ENCODE measurements at regions not wholly inside any gene's neighbourhood (a gene's known extent, or its start where the extent isn't known, plus 50 kb on each side); places are given as distances from the start of the nearest gene placed in this dataset.

- POLR2A ChIA-PET = no interaction called here
- CTCF ChIA-PET = no interaction called here
- H3K4me3 Mint-ChIP-seq = no peak overlapping the region
- TF ChIP-seq CTCF (IDR thresholded peaks at IDR 0.05) = no peak
- intact Hi-C loops (cut with micrococcal nuclease) = no loop called here
- no peaks in the 10 kb centered on the region for H3K36me3 Mint-ChIP-seq (ENCODE audit: low read depth)
- no peaks in the 10 kb centered on the region for H3K9me3 Mint-ChIP-seq
- DNase-seq (no peak), ATAC-seq (ENCODE audit: low read depth) (no peak)
- no peak overlapping the region for H3K27ac Mint-ChIP-seq
- H3K27me3 Mint-ChIP-seq = peaks cover 6% of the 10 kb centered on the region
- no peaks in the 10 kb centered on the region for H3K4me1 Mint-ChIP-seq
Measured at GRCh38 chr6:144867761-144868160, 582.6 kb downstream of the UTRN start.

GRCh38 chr6:144870782-144871181 lies 585.6 kb downstream of the UTRN start:
- intact Hi-C loops (cut with micrococcal nuclease) = no loop called here
- ChIA-PET CTCF (no interaction called here), POLR2A (no interaction called here)
- Mint-ChIP-seq H3K27me3 (peaks cover 8% of the 10 kb centered on the region), H3K36me3 (ENCODE audit: low read depth) (no peaks in the 10 kb centered on the region), H3K4me3 (no peak overlapping the region), H3K27ac (no peak overlapping the region), H3K4me1 (no peaks in the 10 kb centered on the region), H3K9me3 (peaks cover 3% of the 10 kb centered on the region)
- no peak for ATAC-seq (ENCODE audit: low read depth)
- no peak for DNase-seq
- TF ChIP-seq CTCF (IDR thresholded peaks at IDR 0.05) = no peak

GRCh38 chr6:144873623-144874378 lies 588.7 kb downstream of the UTRN start:
- Mint-ChIP-seq H3K27me3 (peaks cover 15% of the 10 kb centered on the region), H3K4me3 (no peak overlapping the region), H3K27ac (no peak overlapping the region), H3K36me3 (ENCODE audit: low read depth) (no peaks in the 10 kb centered on the region), H3K9me3 (peaks cover 3% of the 10 kb centered on the region), H3K4me1 (no peaks in the 10 kb centered on the region)
- ATAC-seq (ENCODE audit: low read depth) (no peak), DNase-seq (no peak)
- intact Hi-C loops (cut with micrococcal nuclease) = no loop called here
- TF ChIP-seq CTCF (IDR thresholded peaks at IDR 0.05) = no peak
- POLR2A ChIA-PET = no interaction called here
- CTCF ChIA-PET = no interaction called here

GRCh38 chr6:144876689-144877088 lies 591.6 kb downstream of the UTRN start:
- POLR2A ChIA-PET = no interaction called here
- intact Hi-C loops (cut with micrococcal nuclease) = no loop called here
- CTCF ChIA-PET = no interaction called here
- ATAC-seq (ENCODE audit: low read depth) = no peak
- no peak for DNase-seq
- no peak for TF ChIP-seq CTCF (IDR thresholded peaks at IDR 0.05)
- H3K4me1 Mint-ChIP-seq = no peaks in the 10 kb centered on the region
- H3K36me3 Mint-ChIP-seq (ENCODE audit: low read depth) = no peaks in the 10 kb centered on the region
- no peak overlapping the region for H3K27ac Mint-ChIP-seq
- peaks cover 29% of the 10 kb centered on the region for H3K27me3 Mint-ChIP-seq
- H3K4me3 Mint-ChIP-seq = no peak overlapping the region
- H3K9me3 Mint-ChIP-seq = peaks cover 3% of the 10 kb centered on the region

GRCh38 chr6:144877118-144877517 lies 592.0 kb downstream of the UTRN start:
- Mint-ChIP-seq H3K27me3 (peaks cover 34% of the 10 kb centered on the region), H3K4me1 (no peaks in the 10 kb centered on the region), H3K36me3 (ENCODE audit: low read depth) (no peaks in the 10 kb centered on the region), H3K27ac (no peak overlapping the region), H3K4me3 (no peak overlapping the region), H3K9me3 (peaks cover 3% of the 10 kb centered on the region)
- ChIA-PET POLR2A (no interaction called here), CTCF (no interaction called here)
- DNase-seq (no peak), ATAC-seq (ENCODE audit: low read depth) (no peak)
- no peak for TF ChIP-seq CTCF (IDR thresholded peaks at IDR 0.05)
- intact Hi-C loops (cut with micrococcal nuclease) = no loop called here
